NCI-H446 (cell line): ENCODE measurements at regions not wholly inside any gene's neighbourhood (a gene's known extent, or its start where the extent isn't known, plus 50 kb on each side); places are given as distances from the start of the nearest gene placed in this dataset.

ENCODE experiments used
- DNase-seq, 2 experiments: peaks; one replicate each; lab custom pipeline; 2025; lab: John Stamatoyannopoulos, UW

- DNase-seq = no peak
These were observed 57.9 kb downstream of the NPY start for GRCh38 chr7:24341691-24342413.

GRCh38 chr7:24343614-24344013 lies 59.6 kb downstream of the NPY start:
- no peak for DNase-seq

GRCh38 chr7:24346129-24346528 lies 62.1 kb downstream of the NPY start:
- DNase-seq = no peak

- DNase-seq = no peak
These were observed 62.7 kb downstream of the NPY start for GRCh38 chr7:24346716-24347115.

- DNase-seq = no peak
These were observed 65.3 kb downstream of the NPY start for GRCh38 chr7:24349339-24349738.

- no peak for DNase-seq
These were observed 70.5 kb downstream of the NPY start for GRCh38 chr7:24354456-24354855.

GRCh38 chr7:24356718-24357386 lies 72.9 kb downstream of the NPY start:
- DNase-seq = no peak

- no peak for DNase-seq
These were observed 77.0 kb downstream of the NPY start for GRCh38 chr7:24361001-24361400.

GRCh38 chr7:24365606-24366005 lies 81.6 kb downstream of the NPY start:
- no peak for DNase-seq

GRCh38 chr7:24366876-24367275 lies 82.9 kb downstream of the NPY start:
- peak; percentile 42 to 81 for DNase-seq

GRCh38 chr7:24368161-24368560 lies 84.2 kb downstream of the NPY start:
- DNase-seq = no peak

GRCh38 chr7:24370541-24370940 lies 86.6 kb downstream of the NPY start:
- DNase-seq = no peak

GRCh38 chr7:24372961-24373955 lies 89.3 kb downstream of the NPY start:
- DNase-seq = no peak

GRCh38 chr7:24378871-24379616 lies 95.1 kb downstream of the NPY start:
- no peak for DNase-seq

- DNase-seq = peak in 1 of 2 experiments; percentile 36
These were observed 98.0 kb downstream of the NPY start for GRCh38 chr7:24381894-24382505.

GRCh38 chr7:24383055-24383454 lies 99.1 kb downstream of the NPY start:
- DNase-seq = no peak

- no peak for DNase-seq
These were observed 100.5 kb downstream of the NPY start for GRCh38 chr7:24384362-24385030.

GRCh38 chr7:24388212-24388611 lies 104.2 kb downstream of the NPY start:
- no peak for DNase-seq

- DNase-seq = no peak
These were observed 106.6 kb downstream of the NPY start for GRCh38 chr7:24390376-24391157.

- no peak for DNase-seq
These were observed 108.8 kb downstream of the NPY start for GRCh38 chr7:24392774-24393173.
